ENCODE measurements at regions not wholly inside any gene's neighbourhood (a gene's known extent, or its start where the extent isn't known, plus 50 kb on each side); places are given as distances from the start of the nearest gene placed in this dataset.
A peak's percentile ranks its signal among the peaks of the same experiment; 100 is the strongest.

- H3K9ac ChIP-seq (ENCODE audit: low read depth, low read length, poor library complexity): no peak overlapping the region
- H4K8ac ChIP-seq (ENCODE audit: low read depth, low read length): no peak overlapping the region
- no peak overlapping the region for H3K4me2 ChIP-seq (ENCODE audit: insufficient read depth, low read length, poor library complexity, severe bottlenecking)
- no peak overlapping the region for H3K27ac ChIP-seq (replicated peaks; ENCODE audit: low read length)
- H3K27me3 ChIP-seq (ENCODE audit: control insufficient read depth in 3 of 3, insufficient read depth in 3 of 3, low read depth in 1 of 3, low read length in 3 of 3): no peaks in the 10 kb centered on the region
- no peak overlapping the region for H4K91ac ChIP-seq (ENCODE audit: low read depth, low read length, poor library complexity)
- no peaks in the 10 kb centered on the region for H3K79me1 ChIP-seq (ENCODE audit: low read depth, low read length)
- no CpG with 5 or more reads among the region's 4 CpGs for WGBS, 2 donors (ENCODE audit: extremely low coverage in 2 of 2, insufficient read length in 2 of 2, insufficient replicate concordance in 1 of 2)
- peak overlapping the region; percentile 29 for H2BK15ac ChIP-seq (ENCODE audit: low read length)
- no peak overlapping the region for H2AFZ ChIP-seq (ENCODE audit: low read length)
- DNase-seq (ENCODE audit: low spot score): peak; percentile 53
- no peak overlapping the region for H2BK120ac ChIP-seq (ENCODE audit: low read depth, low read length)
- H3K4ac ChIP-seq (ENCODE audit: low read length): no peak overlapping the region
- H3K18ac ChIP-seq (ENCODE audit: low read length): peak overlapping the region; percentile 55
- no peak overlapping the region for H3K23ac ChIP-seq (ENCODE audit: low read depth, low read length, poor library complexity)
- no peaks in the 10 kb centered on the region for H3K36me3 ChIP-seq (replicated peaks in 1 of 2; ENCODE audit: control insufficient read depth in 2 of 2, insufficient read depth in 2 of 2, low read length in 2 of 2)
- H3K9me3 ChIP-seq (replicated peaks in 1 of 2; ENCODE audit: control insufficient read depth in 2 of 2, insufficient read depth in 1 of 2, low read depth in 1 of 2, low read length in 2 of 2): no peaks in the 10 kb centered on the region
- no peak overlapping the region for H2BK12ac ChIP-seq (ENCODE audit: low read length)
- H3K14ac ChIP-seq (ENCODE audit: low read length): no peak overlapping the region
- no peak overlapping the region for H2BK5ac ChIP-seq (ENCODE audit: low read length)
- H3K4me1 ChIP-seq (ENCODE audit: control insufficient read depth in 2 of 2, insufficient read depth in 1 of 2, low read depth in 1 of 2, low read length in 2 of 2): peaks cover 0 to 3% of the 10 kb centered on the region in 2 donors
- no peak overlapping the region for H2AK5ac ChIP-seq (ENCODE audit: low read depth, low read length)
- H3K4me3 ChIP-seq (ENCODE audit: low read length in 2 of 2): no peak overlapping the region
These were observed 160.6 kb upstream of the USP24 start for GRCh38 chr1:55375617-55376258.

GRCh38 chr1:55374801-55375616 is 159.8 kb upstream of the USP24 start:
- H3K27ac ChIP-seq (replicated peaks; ENCODE audit: low read length): no peak overlapping the region
- no peak overlapping the region for H2BK12ac ChIP-seq (ENCODE audit: low read length)
- no peak overlapping the region for H2BK5ac ChIP-seq (ENCODE audit: low read length)
- no peaks in the 10 kb centered on the region for H3K27me3 ChIP-seq (ENCODE audit: control insufficient read depth in 3 of 3, insufficient read depth in 3 of 3, low read depth in 1 of 3, low read length in 3 of 3)
- no peaks in the 10 kb centered on the region for H3K36me3 ChIP-seq (replicated peaks in 1 of 2; ENCODE audit: control insufficient read depth in 2 of 2, insufficient read depth in 2 of 2, low read length in 2 of 2)
- H4K8ac ChIP-seq (ENCODE audit: low read depth, low read length): no peak overlapping the region
- H3K14ac ChIP-seq (ENCODE audit: low read length): no peak overlapping the region
- H3K4ac ChIP-seq (ENCODE audit: low read length): no peak overlapping the region
- H2BK15ac ChIP-seq (ENCODE audit: low read length): peak overlapping the region; percentile 29
- H3K9me3 ChIP-seq (replicated peaks in 1 of 2; ENCODE audit: control insufficient read depth in 2 of 2, insufficient read depth in 1 of 2, low read depth in 1 of 2, low read length in 2 of 2): no peaks in the 10 kb centered on the region
- H3K4me2 ChIP-seq (ENCODE audit: insufficient read depth, low read length, poor library complexity, severe bottlenecking): no peak overlapping the region
- no peak for DNase-seq (ENCODE audit: low spot score)
- H3K79me1 ChIP-seq (ENCODE audit: low read depth, low read length): no peaks in the 10 kb centered on the region
- H4K91ac ChIP-seq (ENCODE audit: low read depth, low read length, poor library complexity): no peak overlapping the region
- H3K9ac ChIP-seq (ENCODE audit: low read depth, low read length, poor library complexity): no peak overlapping the region
- peaks cover 0 to 3% of the 10 kb centered on the region in 2 donors for H3K4me1 ChIP-seq (ENCODE audit: control insufficient read depth in 2 of 2, insufficient read depth in 1 of 2, low read depth in 1 of 2, low read length in 2 of 2)
- WGBS, 2 donors (ENCODE audit: extremely low coverage in 2 of 2, insufficient read length in 2 of 2, insufficient replicate concordance in 1 of 2): no CpG with 5 or more reads among the region's 14 CpGs
- peak overlapping the region; percentile 55 for H3K18ac ChIP-seq (ENCODE audit: low read length)
- no peak overlapping the region for H2BK120ac ChIP-seq (ENCODE audit: low read depth, low read length)
- no peak overlapping the region for H2AK5ac ChIP-seq (ENCODE audit: low read depth, low read length)
- no peak overlapping the region for H2AFZ ChIP-seq (ENCODE audit: low read length)
- H3K23ac ChIP-seq (ENCODE audit: low read depth, low read length, poor library complexity): no peak overlapping the region
- no peak overlapping the region for H3K4me3 ChIP-seq (ENCODE audit: low read length in 2 of 2)

- H3K27me3 ChIP-seq (ENCODE audit: control insufficient read depth in 3 of 3, insufficient read depth in 3 of 3, low read depth in 1 of 3, low read length in 3 of 3): no peaks in the 10 kb centered on the region
- H3K36me3 ChIP-seq (replicated peaks in 1 of 2; ENCODE audit: control insufficient read depth in 2 of 2, insufficient read depth in 2 of 2, low read length in 2 of 2): no peaks in the 10 kb centered on the region
- H3K4me2 ChIP-seq (ENCODE audit: insufficient read depth, low read length, poor library complexity, severe bottlenecking): no peak overlapping the region
- H2BK5ac ChIP-seq (ENCODE audit: low read length): no peak overlapping the region
- no peak overlapping the region for H4K91ac ChIP-seq (ENCODE audit: low read depth, low read length, poor library complexity)
- DNase-seq (ENCODE audit: low spot score): no peak
- no peak overlapping the region for H3K14ac ChIP-seq (ENCODE audit: low read length)
- peaks cover 0 to 3% of the 10 kb centered on the region in 2 donors for H3K4me1 ChIP-seq (ENCODE audit: control insufficient read depth in 2 of 2, insufficient read depth in 1 of 2, low read depth in 1 of 2, low read length in 2 of 2)
- H3K9ac ChIP-seq (ENCODE audit: low read depth, low read length, poor library complexity): no peak overlapping the region
- no peak overlapping the region for H2AFZ ChIP-seq (ENCODE audit: low read length)
- no peak overlapping the region for H3K4ac ChIP-seq (ENCODE audit: low read length)
- no peak overlapping the region for H3K4me3 ChIP-seq (ENCODE audit: low read length in 2 of 2)
- H3K27ac ChIP-seq (replicated peaks; ENCODE audit: low read length): no peak overlapping the region
- H2AK5ac ChIP-seq (ENCODE audit: low read depth, low read length): no peak overlapping the region
- H3K79me1 ChIP-seq (ENCODE audit: low read depth, low read length): no peaks in the 10 kb centered on the region
- WGBS, 2 donors (ENCODE audit: extremely low coverage in 2 of 2, insufficient read length in 2 of 2, insufficient replicate concordance in 1 of 2): no CpG with 5 or more reads among the region's 1 CpG
- H2BK15ac ChIP-seq (ENCODE audit: low read length): no peak overlapping the region
- no peaks in the 10 kb centered on the region for H3K9me3 ChIP-seq (replicated peaks in 1 of 2; ENCODE audit: control insufficient read depth in 2 of 2, insufficient read depth in 1 of 2, low read depth in 1 of 2, low read length in 2 of 2)
- no peak overlapping the region for H3K23ac ChIP-seq (ENCODE audit: low read depth, low read length, poor library complexity)
- no peak overlapping the region for H2BK120ac ChIP-seq (ENCODE audit: low read depth, low read length)
- H4K8ac ChIP-seq (ENCODE audit: low read depth, low read length): no peak overlapping the region
- H2BK12ac ChIP-seq (ENCODE audit: low read length): no peak overlapping the region
- H3K18ac ChIP-seq (ENCODE audit: low read length): no peak overlapping the region
These were observed 159.1 kb upstream of the USP24 start for GRCh38 chr1:55374216-55374615.

DNA sequence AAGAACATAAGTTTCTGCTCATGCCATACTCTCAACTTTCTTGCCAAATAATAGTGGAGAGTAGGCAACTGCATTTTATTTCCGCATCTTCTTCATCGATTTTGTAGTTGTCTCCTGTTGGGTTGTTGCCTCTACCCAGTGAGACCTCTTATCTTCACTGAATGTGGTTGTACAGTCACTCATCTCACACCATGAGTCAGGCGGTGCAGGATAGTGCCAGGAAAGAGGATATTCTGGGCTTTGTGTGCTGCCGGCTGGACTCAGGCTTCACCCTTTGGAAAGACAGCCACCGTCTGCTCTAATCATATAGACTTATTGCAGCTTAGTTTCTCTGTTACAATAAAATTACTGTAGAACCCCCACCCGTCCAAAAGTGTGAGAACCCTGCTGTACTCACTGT is 154.3 kb upstream of the USP24 start:
- Histone ChIP-seq H3K9ac (ENCODE audit: low read depth, low read length, poor library complexity) (no peak overlapping the region), H2AFZ (ENCODE audit: low read length) (no peak overlapping the region), H2BK5ac (ENCODE audit: low read length) (no peak overlapping the region), H3K14ac (ENCODE audit: low read length) (no peak overlapping the region), H3K79me1 (ENCODE audit: low read depth, low read length) (no peaks in the 10 kb centered on the region), H4K91ac (ENCODE audit: low read depth, low read length, poor library complexity) (no peak overlapping the region), H3K23ac (ENCODE audit: low read depth, low read length, poor library complexity) (no peak overlapping the region), H2BK12ac (ENCODE audit: low read length) (no peak overlapping the region), H4K8ac (ENCODE audit: low read depth, low read length) (no peak overlapping the region), H3K4ac (ENCODE audit: low read length) (no peak overlapping the region), H3K4me2 (ENCODE audit: insufficient read depth, low read length, poor library complexity, severe bottlenecking) (no peak overlapping the region), H2BK15ac (ENCODE audit: low read length) (no peak overlapping the region), H2BK120ac (ENCODE audit: low read depth, low read length) (no peak overlapping the region), H3K27me3 (ENCODE audit: control insufficient read depth in 3 of 3, insufficient read depth in 3 of 3, low read depth in 1 of 3, low read length in 3 of 3) (no peaks in the 10 kb centered on the region), H3K4me1 (ENCODE audit: control insufficient read depth in 2 of 2, insufficient read depth in 1 of 2, low read depth in 1 of 2, low read length in 2 of 2) (no peaks in the 10 kb centered on the region), H3K27ac (replicated peaks; ENCODE audit: low read length) (no peak overlapping the region), H3K36me3 (replicated peaks in 1 of 2; ENCODE audit: control insufficient read depth in 2 of 2, insufficient read depth in 2 of 2, low read length in 2 of 2) (no peaks in the 10 kb centered on the region), H3K18ac (ENCODE audit: low read length) (no peak overlapping the region), H2AK5ac (ENCODE audit: low read depth, low read length) (no peak overlapping the region), H3K4me3 (ENCODE audit: low read length in 2 of 2) (no peak overlapping the region), H3K9me3 (replicated peaks in 1 of 2; ENCODE audit: control insufficient read depth in 2 of 2, insufficient read depth in 1 of 2, low read depth in 1 of 2, low read length in 2 of 2) (no peaks in the 10 kb centered on the region)
- WGBS, 2 donors (ENCODE audit: extremely low coverage in 2 of 2, insufficient read length in 2 of 2, insufficient replicate concordance in 1 of 2): no CpG with 5 or more reads among the region's 6 CpGs
- DNase-seq (ENCODE audit: low spot score): no peak

All from neuronal stem cell (in vitro differentiated cells).